ENCODE measurements at regions not wholly inside any gene's neighbourhood (a gene's known extent, or its start where the extent isn't known, plus 50 kb on each side); places are given as distances from the start of the nearest gene placed in this dataset.

- no peak for DNase-seq (ENCODE audit: low read depth)
Observed at GRCh38 chr21:27260728-27261127, 293.8 kb upstream of the ADAMTS5 start.

- DNase-seq (ENCODE audit: low read depth) = no peak
Observed at GRCh38 chr21:27258742-27259448, 292.0 kb upstream of the ADAMTS5 start.

GRCh38 chr21:27257908-27258556 lies 291.1 kb upstream of the ADAMTS5 start:
- DNase-seq (ENCODE audit: low read depth) = no peak

GRCh38 chr21:27257226-27257625 lies 290.3 kb upstream of the ADAMTS5 start:
- DNase-seq (ENCODE audit: low read depth) = no peak

DNA sequence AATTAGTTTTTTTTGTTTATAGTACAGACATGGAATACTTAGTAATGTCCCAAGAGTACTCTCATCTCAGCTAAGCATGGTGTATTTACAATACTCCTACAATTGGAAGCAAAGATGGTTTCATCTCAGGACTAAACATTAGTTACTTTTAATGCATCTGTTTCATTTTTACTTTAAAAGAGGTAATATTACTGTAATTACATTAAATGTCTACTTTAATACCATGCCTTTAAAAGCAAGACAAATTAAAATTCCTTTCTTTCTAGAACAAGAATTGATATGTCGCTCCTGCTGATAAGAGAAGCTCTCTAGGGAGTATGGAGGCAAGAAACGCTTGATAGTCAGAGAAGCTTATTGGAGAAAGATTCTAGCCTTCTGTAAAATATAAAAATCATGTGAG lies 284.9 kb upstream of the ADAMTS5 start:
- no peak for DNase-seq (ENCODE audit: low read depth)

DNA sequence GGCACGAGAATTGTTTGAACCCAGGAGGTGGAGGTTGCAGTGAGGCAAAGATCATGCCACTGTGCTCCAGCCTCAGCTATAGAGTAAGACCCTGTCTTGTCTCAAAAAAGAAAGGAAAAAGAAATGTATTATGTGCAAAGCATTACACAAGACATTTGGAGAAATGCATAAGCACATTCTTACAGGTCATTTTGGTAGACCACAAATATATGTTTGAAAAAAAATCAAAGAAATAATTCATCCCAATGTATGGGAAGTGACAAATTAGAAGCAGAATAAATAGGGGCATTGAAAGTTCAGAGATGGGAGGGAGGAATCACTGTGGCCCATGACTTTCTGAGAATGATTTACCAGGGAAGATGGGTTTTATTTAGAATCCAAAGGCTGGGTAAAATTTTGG lies 283.5 kb upstream of the ADAMTS5 start:
- no peak for DNase-seq (ENCODE audit: low read depth)

DNA sequence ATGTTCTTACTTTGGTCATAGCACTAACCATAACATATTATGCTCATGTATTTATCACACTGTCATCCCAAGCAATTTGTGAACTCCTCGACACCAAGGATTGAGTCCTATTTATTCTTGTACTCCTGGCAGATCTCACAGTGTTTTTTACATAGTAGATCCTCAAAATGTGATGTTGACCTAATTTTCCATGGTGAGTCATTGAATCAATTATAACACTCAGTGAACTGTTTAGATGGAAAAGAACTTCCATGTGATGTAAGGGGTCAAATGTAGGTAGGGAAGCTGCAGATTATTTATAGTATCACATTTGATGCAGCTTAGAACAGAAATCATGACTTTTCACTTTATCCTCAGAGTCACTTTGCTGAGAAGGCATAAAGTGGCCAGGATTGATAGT lies 281.9 kb upstream of the ADAMTS5 start:
- peak; percentile 49 for DNase-seq (ENCODE audit: low read depth)

- DNase-seq (ENCODE audit: low read depth) = peak; percentile 74
Observed at GRCh38 chr21:27246741-27247140, 279.9 kb upstream of the ADAMTS5 start.

GRCh38 chr21:27244776-27245175 lies 277.9 kb upstream of the ADAMTS5 start:
- no peak for DNase-seq (ENCODE audit: low read depth)

DNA sequence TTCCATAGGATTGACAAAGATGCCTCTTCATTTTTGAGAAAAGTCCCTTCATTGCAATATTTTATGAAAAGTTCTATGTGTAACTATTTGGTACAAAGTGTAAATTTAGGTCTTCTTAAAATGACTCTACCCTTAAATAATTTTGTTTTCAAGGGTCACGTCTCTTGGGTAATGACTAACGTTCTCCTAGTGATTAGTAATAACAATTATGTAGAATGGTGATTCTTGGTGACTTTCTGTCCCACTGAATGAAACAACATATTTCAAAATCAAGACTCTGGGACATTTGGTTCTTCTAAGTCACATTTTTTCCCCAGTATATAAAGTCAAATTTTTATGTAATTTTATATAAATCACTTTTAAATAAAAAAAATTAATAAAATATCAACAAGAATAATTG lies 277.5 kb upstream of the ADAMTS5 start:
- no peak for DNase-seq (ENCODE audit: low read depth)

DNA sequence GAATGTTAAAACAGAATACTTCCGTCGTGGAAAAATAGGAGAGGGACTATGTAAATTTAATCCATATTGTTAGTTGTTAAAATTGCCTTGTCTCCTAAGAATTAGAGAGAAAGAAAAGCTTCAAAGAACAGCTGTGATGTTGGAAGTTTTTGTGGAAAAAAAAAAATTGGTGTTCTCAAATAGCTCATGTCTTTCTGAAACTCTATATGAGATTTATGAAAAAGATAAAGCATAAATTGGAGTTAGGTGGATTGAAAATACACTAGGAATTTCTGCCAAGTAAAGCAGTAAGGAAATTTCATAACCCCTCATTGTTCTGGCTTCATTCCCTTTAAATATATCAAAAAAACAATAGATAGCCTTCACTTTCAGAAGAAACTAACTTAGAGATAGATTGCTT lies 274.0 kb upstream of the ADAMTS5 start:
- DNase-seq (ENCODE audit: low read depth) = no peak

DNA sequence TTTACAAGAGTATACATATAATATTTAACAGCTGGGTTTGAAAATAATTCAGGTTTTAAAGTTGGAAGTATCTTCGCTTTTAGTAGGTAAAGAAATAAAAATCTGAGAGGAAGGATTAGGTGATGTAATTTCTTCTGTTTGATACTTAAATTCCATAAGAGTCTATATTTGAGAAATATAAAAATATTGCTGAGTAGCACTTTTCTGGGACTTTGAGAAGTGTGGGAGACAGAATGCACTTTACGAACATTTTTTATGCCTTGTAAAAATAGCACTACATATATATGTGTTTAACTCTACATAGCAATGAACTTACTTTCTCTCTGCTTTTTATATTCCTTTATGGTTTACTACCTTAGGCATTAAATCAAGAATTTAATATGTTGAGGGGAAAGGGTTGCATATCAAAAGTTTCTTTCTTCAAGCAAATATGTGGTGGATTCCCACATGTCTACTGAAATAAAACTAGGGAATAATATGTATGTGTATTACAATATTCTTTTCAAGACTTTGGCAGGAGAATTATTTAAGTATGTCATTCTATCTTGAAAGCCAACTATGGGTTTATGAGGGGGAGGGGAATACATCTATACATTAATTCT lies 266.7 kb upstream of the ADAMTS5 start:
- DNase-seq (ENCODE audit: low read depth) = no peak

GRCh38 chr21:27225940-27226339 lies 259.1 kb upstream of the ADAMTS5 start:
- DNase-seq (ENCODE audit: low read depth) = no peak

DNA sequence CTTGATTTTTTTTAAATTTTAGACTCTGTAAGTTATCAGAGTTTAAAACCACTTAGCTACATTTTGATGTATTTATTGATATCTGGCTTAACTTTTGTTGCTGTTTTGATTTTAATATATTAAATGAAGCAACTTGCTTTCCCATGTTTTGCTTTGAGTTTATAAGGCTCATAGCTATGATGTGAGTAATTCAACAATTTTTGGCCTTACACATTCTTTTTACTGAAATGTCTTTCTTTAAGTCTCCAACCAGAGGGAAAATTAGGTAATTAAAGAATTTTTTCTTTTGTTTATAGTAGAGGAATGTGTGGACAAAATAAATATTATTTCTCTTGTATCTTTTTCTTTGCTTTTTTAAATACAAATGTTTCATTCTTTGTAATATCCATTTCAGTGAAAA lies 258.3 kb upstream of the ADAMTS5 start:
- no peak for DNase-seq (ENCODE audit: low read depth)

DNA sequence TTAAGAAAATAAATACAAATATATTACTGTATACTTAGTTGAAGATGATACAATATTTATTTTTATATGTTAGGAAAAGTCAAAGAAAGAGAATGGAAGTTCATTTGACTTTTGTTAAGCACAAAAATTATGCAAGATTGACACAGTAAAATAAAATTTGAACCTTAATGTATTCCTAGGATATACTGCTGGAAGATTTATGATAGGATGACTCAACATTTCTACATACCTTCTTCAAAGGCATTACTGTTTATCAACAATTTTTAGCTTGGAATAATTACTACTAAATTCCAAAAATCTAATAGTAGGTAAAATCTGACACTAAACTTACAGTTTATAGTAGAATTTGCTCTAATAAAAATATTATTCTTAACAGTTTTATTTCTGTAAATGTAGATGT lies 257.3 kb upstream of the ADAMTS5 start:
- DNase-seq (ENCODE audit: low read depth) = no peak

DNA sequence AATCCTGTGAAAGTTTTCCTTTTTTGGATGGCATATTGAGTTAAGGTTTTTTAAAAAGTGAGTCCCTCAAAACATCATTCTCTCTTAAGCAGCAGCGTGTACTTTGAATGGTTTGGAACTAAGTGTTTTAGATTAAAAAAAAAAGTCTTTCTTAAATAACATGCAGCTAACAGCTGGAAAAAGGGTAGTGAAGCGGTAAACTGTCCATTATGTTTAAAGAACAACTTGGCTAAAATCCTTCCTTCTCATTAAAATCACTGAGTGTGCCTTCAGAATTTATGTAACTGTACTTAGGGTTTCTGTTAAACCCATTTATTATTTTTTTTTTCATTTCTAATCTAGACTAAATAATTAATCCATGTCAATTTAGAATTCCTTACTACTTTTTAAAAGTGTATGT lies 254.2 kb upstream of the ADAMTS5 start:
- DNase-seq (ENCODE audit: low read depth) = peak; percentile 17

GRCh38 chr21:27220416-27220815 lies 253.5 kb upstream of the ADAMTS5 start:
- DNase-seq (ENCODE audit: low read depth) = no peak

DNA sequence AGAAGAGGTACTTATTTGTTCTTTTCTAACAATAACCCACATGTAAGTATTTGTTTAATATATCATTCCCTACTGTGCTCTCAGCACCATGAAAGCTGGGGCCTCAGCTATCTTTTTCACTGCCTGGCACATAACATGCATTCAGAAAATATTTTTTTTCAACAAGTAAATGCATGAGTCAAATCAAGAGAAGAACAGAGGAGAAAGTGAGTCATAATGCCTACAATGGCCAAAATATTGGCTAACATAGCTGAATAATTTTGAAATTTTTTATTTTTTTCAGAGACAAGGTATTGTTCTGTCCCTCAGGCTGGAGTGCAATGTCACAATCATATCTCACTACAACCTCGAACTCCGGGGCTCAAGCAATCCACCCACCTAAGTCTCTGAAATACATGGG lies 252.2 kb upstream of the ADAMTS5 start:
- peak; percentile 12 for DNase-seq (ENCODE audit: low read depth)

DNA sequence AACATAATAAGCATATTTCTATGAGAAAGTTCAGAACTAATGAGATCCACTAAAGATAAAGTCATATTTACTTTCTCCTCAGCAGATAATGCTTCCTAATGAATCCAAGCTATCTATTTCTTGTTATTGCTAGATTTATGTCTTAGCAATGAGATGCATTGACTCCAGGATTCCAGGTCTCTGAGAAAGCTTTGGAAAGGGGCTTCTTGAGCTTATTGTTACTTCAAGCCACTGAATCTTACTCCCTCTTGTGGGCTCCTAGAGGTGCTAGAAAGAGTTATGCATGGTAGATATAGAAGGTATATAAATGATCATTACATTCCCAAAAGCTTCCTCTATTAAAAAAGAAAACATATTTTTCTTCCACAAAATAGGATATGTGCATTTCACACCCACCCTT lies 246.4 kb upstream of the ADAMTS5 start:
- peak; percentile 45 for DNase-seq (ENCODE audit: low read depth)

GRCh38 chr21:27212441-27212840 lies 245.6 kb upstream of the ADAMTS5 start:
- DNase-seq (ENCODE audit: low read depth) = no peak

GRCh38 chr21:27209546-27209945 lies 242.7 kb upstream of the ADAMTS5 start:
- DNase-seq (ENCODE audit: low read depth) = no peak

DNA sequence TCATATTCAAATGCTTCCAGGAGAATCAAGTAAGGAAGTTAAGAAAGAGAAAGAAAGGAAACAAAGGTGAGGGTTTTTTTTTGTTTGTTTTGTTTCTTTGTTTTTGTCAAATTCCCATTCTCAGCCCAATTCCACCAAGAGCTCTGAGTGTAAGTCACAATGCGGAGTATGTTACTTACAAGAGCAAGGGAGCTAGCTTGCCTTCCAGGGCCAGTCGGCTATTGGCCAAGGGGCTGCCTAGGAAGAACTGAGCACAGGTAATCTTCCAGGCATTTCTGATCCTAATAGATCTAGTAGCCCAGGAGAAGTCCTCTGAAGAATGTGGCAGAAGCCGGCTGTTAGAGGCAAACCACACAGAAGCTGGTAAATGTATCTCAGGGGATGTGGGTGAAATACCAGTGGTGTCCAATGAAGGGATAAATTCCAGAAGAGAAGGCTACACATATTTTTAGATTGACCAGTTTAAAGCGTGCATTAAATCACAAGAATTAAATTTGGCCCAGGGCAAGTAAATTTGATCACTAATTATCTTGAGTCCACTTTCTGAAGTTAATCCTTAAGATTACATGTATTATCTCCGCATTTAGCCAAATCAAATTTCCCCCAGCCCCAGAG lies 239.6 kb upstream of the ADAMTS5 start:
- peak; percentile 38 for DNase-seq (ENCODE audit: low read depth)

DNA sequence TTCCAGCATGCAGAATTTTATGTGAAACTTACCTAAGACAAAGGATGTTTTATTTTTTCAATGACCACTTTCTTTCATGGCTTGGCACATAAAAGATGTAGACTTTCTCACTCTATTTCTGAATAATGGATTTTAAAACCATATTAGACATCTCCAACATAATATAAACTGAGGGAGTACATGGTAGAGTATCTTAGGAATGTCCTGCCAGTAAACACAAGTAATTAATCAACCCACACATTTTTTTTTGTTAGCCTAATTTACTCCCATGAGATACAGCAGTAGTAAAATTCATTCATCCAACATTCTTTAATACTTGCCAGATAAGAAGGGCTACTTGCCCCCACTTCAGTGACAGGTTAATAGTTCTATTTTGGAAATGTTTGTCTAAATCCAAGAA lies 235.4 kb upstream of the ADAMTS5 start:
- DNase-seq (ENCODE audit: low read depth) = no peak

All from renal cortical epithelial cell (primary cell).